WTC11 (cell line): ENCODE measurements at regions not wholly inside any gene's neighbourhood (a gene's known extent, or its start where the extent isn't known, plus 50 kb on each side); places are given as distances from the start of the nearest gene placed in this dataset.

Source experiments
- CBFB ChIP-seq: sonication (generic); formaldehyde crosslinking; IDR thresholded peaks from 2 replicates; pipeline ENCODE4 v1.8.1; 2022; ENCODE audit warnings: mild to moderate bottlenecking, low read depth, missing genetic modification reagents
- ELF4 ChIP-seq: sonication (generic); formaldehyde crosslinking; IDR thresholded peaks from 2 replicates; pipeline ENCODE4 v1.8.1; 2022; ENCODE audit warnings: low read depth, mild to moderate bottlenecking, moderate library complexity, missing genetic modification reagents
- GABPB1 ChIP-seq: sonication (generic); formaldehyde crosslinking; IDR thresholded peaks from 2 replicates; pipeline ENCODE4 v1.8.1; 2023; ENCODE audit warnings: mild to moderate bottlenecking, missing genetic modification reagents
- IRF2 ChIP-seq: sonication (generic); formaldehyde crosslinking; IDR thresholded peaks from 2 replicates; pipeline ENCODE4 v1.8.0; 2022; ENCODE audit warnings: low read depth, missing genetic modification reagents, borderline replicate concordance
- NFYB ChIP-seq: sonication (generic); formaldehyde crosslinking; conservative IDR thresholded peaks from 2 replicates; pipeline ENCODE4 v1.8.0; 2022; ENCODE audit warnings: low read depth, missing genetic modification reagents
- NR2C2 ChIP-seq: sonication (generic); formaldehyde crosslinking; IDR thresholded peaks from 2 replicates; pipeline ENCODE4 v1.8.0; 2022; ENCODE audit warnings: mild to moderate bottlenecking, missing genetic modification reagents
- RELA ChIP-seq: sonication (generic); formaldehyde crosslinking; IDR thresholded peaks from 2 replicates; pipeline ENCODE4 v1.8.1; 2022; ENCODE audit warnings: missing genetic modification reagents, mild to moderate bottlenecking, borderline replicate concordance
- TF ChIP-seq, protein P1 (sequence below): fragments of 200-600 bp; IDR thresholded peaks from 2 replicates; pipeline ENCODE4 v1.8.0; 2022; ENCODE audit warnings: antibody characterized with exemption
- TF ChIP-seq, protein P2 (sequence below): sonication (generic); formaldehyde crosslinking; IDR thresholded peaks from 2 replicates; pipeline ENCODE4 v1.8.1; 2023; ENCODE audit warnings: mild to moderate bottlenecking, missing genetic modification reagents, moderate library complexity
- TF ChIP-seq, protein P3 (sequence below): sonication (generic); formaldehyde crosslinking; IDR thresholded peaks from 2 replicates; pipeline ENCODE4 v1.8.1; 2022; ENCODE audit warnings: mild to moderate bottlenecking, missing genetic modification reagents, moderate library complexity, borderline replicate concordance
- TF ChIP-seq, protein P4 (sequence below): sonication (generic); formaldehyde crosslinking; conservative IDR thresholded peaks from 2 replicates; pipeline ENCODE4 v1.8.1; 2023; ENCODE audit warnings: mild to moderate bottlenecking, low read depth, missing genetic modification reagents, moderate library complexity
- TF ChIP-seq, protein P5 (sequence below): sonication (generic); formaldehyde crosslinking; IDR thresholded peaks from 2 replicates; pipeline ENCODE4 v1.8.0; 2023; ENCODE audit warnings: missing genetic modification reagents

DNA sequence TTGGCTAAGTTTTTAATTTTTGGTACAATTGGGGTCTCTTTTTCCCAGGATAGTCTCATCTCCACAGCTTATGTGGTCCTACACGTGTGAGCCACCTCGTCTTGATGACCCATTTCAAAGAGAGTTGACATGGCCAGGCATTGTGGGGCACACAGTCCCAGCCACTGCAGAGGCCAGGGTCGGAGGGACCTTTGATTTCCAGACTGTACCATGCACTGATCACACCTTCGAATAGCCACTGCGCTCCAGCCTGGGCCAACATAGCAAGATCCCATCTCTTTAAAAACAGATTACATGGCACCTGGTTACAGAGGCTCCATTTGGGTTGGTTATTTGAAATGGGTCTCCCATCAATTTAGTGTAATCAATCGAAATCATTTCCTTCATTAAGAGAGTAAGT is 71.6 kb downstream of the DPRX start:
- TF ChIP-seq, protein P1, sequence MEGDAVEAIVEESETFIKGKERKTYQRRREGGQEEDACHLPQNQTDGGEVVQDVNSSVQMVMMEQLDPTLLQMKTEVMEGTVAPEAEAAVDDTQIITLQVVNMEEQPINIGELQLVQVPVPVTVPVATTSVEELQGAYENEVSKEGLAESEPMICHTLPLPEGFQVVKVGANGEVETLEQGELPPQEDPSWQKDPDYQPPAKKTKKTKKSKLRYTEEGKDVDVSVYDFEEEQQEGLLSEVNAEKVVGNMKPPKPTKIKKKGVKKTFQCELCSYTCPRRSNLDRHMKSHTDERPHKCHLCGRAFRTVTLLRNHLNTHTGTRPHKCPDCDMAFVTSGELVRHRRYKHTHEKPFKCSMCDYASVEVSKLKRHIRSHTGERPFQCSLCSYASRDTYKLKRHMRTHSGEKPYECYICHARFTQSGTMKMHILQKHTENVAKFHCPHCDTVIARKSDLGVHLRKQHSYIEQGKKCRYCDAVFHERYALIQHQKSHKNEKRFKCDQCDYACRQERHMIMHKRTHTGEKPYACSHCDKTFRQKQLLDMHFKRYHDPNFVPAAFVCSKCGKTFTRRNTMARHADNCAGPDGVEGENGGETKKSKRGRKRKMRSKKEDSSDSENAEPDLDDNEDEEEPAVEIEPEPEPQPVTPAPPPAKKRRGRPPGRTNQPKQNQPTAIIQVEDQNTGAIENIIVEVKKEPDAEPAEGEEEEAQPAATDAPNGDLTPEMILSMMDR = no peak
- TF ChIP-seq IRF2 (CRISPR knock-in tag) (no peak), GABPB1 (CRISPR knock-in tag) (no peak), NFYB (no peak), ELF4 (no peak), CBFB (no peak), NR2C2 (CRISPR knock-in tag) (no peak), RELA (CRISPR knock-in tag) (no peak)
- TF ChIP-seq, protein P2, sequence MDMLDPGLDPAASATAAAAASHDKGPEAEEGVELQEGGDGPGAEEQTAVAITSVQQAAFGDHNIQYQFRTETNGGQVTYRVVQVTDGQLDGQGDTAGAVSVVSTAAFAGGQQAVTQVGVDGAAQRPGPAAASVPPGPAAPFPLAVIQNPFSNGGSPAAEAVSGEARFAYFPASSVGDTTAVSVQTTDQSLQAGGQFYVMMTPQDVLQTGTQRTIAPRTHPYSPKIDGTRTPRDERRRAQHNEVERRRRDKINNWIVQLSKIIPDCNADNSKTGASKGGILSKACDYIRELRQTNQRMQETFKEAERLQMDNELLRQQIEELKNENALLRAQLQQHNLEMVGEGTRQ = no peak
- TF ChIP-seq, protein P3, sequence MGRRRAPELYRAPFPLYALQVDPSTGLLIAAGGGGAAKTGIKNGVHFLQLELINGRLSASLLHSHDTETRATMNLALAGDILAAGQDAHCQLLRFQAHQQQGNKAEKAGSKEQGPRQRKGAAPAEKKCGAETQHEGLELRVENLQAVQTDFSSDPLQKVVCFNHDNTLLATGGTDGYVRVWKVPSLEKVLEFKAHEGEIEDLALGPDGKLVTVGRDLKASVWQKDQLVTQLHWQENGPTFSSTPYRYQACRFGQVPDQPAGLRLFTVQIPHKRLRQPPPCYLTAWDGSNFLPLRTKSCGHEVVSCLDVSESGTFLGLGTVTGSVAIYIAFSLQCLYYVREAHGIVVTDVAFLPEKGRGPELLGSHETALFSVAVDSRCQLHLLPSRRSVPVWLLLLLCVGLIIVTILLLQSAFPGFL (CRISPR knock-in tag) = no peak
- TF ChIP-seq, protein P4, sequence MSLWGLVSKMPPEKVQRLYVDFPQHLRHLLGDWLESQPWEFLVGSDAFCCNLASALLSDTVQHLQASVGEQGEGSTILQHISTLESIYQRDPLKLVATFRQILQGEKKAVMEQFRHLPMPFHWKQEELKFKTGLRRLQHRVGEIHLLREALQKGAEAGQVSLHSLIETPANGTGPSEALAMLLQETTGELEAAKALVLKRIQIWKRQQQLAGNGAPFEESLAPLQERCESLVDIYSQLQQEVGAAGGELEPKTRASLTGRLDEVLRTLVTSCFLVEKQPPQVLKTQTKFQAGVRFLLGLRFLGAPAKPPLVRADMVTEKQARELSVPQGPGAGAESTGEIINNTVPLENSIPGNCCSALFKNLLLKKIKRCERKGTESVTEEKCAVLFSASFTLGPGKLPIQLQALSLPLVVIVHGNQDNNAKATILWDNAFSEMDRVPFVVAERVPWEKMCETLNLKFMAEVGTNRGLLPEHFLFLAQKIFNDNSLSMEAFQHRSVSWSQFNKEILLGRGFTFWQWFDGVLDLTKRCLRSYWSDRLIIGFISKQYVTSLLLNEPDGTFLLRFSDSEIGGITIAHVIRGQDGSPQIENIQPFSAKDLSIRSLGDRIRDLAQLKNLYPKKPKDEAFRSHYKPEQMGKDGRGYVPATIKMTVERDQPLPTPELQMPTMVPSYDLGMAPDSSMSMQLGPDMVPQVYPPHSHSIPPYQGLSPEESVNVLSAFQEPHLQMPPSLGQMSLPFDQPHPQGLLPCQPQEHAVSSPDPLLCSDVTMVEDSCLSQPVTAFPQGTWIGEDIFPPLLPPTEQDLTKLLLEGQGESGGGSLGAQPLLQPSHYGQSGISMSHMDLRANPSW (CRISPR knock-in tag) = no peak
- TF ChIP-seq, protein P5, sequence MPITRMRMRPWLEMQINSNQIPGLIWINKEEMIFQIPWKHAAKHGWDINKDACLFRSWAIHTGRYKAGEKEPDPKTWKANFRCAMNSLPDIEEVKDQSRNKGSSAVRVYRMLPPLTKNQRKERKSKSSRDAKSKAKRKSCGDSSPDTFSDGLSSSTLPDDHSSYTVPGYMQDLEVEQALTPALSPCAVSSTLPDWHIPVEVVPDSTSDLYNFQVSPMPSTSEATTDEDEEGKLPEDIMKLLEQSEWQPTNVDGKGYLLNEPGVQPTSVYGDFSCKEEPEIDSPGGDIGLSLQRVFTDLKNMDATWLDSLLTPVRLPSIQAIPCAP (CRISPR knock-in tag) = no peak
